HepG2 (cell line): ENCODE measurements at regions not wholly inside any gene's neighbourhood (a gene's known extent, or its start where the extent isn't known, plus 50 kb on each side); places are given as distances from the start of the nearest gene placed in this dataset.

Experiments used
- ATM ChIP-seq: fragments of 450-650 bp; IDR thresholded peaks from 2 replicates; pipeline ENCODE4 v1.7.1; 2017; ENCODE audit warnings: mild to moderate bottlenecking, borderline replicate concordance
- CBX5 ChIP-seq: sonication (generic); formaldehyde crosslinking; IDR thresholded peaks from 2 replicates; pipeline ENCODE4 v1.4.0; 2020; ENCODE audit warnings: missing genetic modification reagents, borderline replicate concordance
- ESRRA ChIP-seq: sonication (generic); formaldehyde crosslinking; IDR thresholded peaks from 2 replicates; pipeline ENCODE4 v1.5.1; 2020; ENCODE audit warnings: mild to moderate bottlenecking, low read depth, missing genetic modification reagents
- KDM4B ChIP-seq: sonication (generic); formaldehyde crosslinking; IDR thresholded peaks from 2 replicates; pipeline ENCODE4 v1.4.0; 2020; ENCODE audit warnings: missing genetic modification reagents
- PHF21A ChIP-seq: sonication (generic); formaldehyde crosslinking; IDR thresholded peaks from 2 replicates; pipeline ENCODE4 v1.5.0; 2020; ENCODE audit warnings: mild to moderate bottlenecking, missing genetic modification reagents
- SRSF4 ChIP-seq: fragments of 200-400 bp; formaldehyde crosslinking; IDR thresholded peaks from one replicate; pipeline ENCODE4 v1.6.1; 2018; ENCODE audit warnings: mild to moderate bottlenecking, low read depth, low read length, moderate library complexity; ENCODE audit not compliant: poor library complexity, severe bottlenecking
- ZFYVE20 ChIP-seq: sonication (generic); formaldehyde crosslinking; IDR thresholded peaks from 2 replicates; pipeline ENCODE4 v1.8.0; 2023; ENCODE audit warnings: low read depth, mild to moderate bottlenecking, moderate library complexity, missing genetic modification reagents, borderline replicate concordance
- ZNF264 ChIP-seq: sonication (generic); formaldehyde crosslinking; IDR thresholded peaks from 2 replicates; pipeline ENCODE4 v1.4.0; 2020; ENCODE audit warnings: missing genetic modification reagents
- ZNF30 ChIP-seq: sonication (generic); formaldehyde crosslinking; IDR thresholded peaks from 2 replicates; pipeline ENCODE4 v1.5.0; 2020; ENCODE audit warnings: mild to moderate bottlenecking, missing genetic modification reagents
- ZNF326 ChIP-seq: sonication (generic); formaldehyde crosslinking; IDR thresholded peaks from 2 replicates; pipeline ENCODE4 v1.4.0; 2020; ENCODE audit warnings: missing genetic modification reagents, borderline replicate concordance
- ZNF333 ChIP-seq: sonication (generic); formaldehyde crosslinking; IDR thresholded peaks from 2 replicates; pipeline ENCODE4 v1.4.0; 2020; ENCODE audit warnings: mild to moderate bottlenecking, missing genetic modification reagents, borderline replicate concordance
- ZNF616 ChIP-seq: sonication (generic); formaldehyde crosslinking; IDR thresholded peaks from 2 replicates; pipeline ENCODE4 v1.5.0; 2020; ENCODE audit warnings: low read depth, mild to moderate bottlenecking, missing genetic modification reagents
- TF ChIP-seq, protein P1 (sequence below): IDR thresholded peaks from 2 replicates; pipeline ENCODE4 v1.6.1; 2012; ENCODE audit warnings: low read length, improper control_type of control experiment
- TF ChIP-seq, protein P2 (sequence below): sonication (generic); formaldehyde crosslinking; conservative IDR thresholded peaks from 2 replicates; pipeline ENCODE4 v1.4.0; 2020; ENCODE audit warnings: missing genetic modification reagents
- TF ChIP-seq, protein P3 (sequence below): sonication (generic); formaldehyde crosslinking; IDR thresholded peaks from 2 replicates; pipeline ENCODE4 v1.5.0; 2020; ENCODE audit warnings: missing genetic modification reagents, mild to moderate bottlenecking, borderline replicate concordance
- TF ChIP-seq, protein P4 (sequence below): sonication (generic); formaldehyde crosslinking; IDR thresholded peaks from 2 replicates; pipeline ENCODE4 v1.5.0; 2020; ENCODE audit warnings: mild to moderate bottlenecking, missing genetic modification reagents
- TF ChIP-seq, protein P5 (sequence below): sonication (generic); formaldehyde crosslinking; IDR thresholded peaks from 2 replicates; pipeline ENCODE4 v1.5.0; 2020; ENCODE audit warnings: missing genetic modification reagents, mild to moderate bottlenecking, borderline replicate concordance
- TF ChIP-seq, protein P6 (sequence below): IDR thresholded peaks from 2 replicates; pipeline ENCODE4 v1.6.1; 2016; ENCODE audit warnings: control low read depth

DNA sequence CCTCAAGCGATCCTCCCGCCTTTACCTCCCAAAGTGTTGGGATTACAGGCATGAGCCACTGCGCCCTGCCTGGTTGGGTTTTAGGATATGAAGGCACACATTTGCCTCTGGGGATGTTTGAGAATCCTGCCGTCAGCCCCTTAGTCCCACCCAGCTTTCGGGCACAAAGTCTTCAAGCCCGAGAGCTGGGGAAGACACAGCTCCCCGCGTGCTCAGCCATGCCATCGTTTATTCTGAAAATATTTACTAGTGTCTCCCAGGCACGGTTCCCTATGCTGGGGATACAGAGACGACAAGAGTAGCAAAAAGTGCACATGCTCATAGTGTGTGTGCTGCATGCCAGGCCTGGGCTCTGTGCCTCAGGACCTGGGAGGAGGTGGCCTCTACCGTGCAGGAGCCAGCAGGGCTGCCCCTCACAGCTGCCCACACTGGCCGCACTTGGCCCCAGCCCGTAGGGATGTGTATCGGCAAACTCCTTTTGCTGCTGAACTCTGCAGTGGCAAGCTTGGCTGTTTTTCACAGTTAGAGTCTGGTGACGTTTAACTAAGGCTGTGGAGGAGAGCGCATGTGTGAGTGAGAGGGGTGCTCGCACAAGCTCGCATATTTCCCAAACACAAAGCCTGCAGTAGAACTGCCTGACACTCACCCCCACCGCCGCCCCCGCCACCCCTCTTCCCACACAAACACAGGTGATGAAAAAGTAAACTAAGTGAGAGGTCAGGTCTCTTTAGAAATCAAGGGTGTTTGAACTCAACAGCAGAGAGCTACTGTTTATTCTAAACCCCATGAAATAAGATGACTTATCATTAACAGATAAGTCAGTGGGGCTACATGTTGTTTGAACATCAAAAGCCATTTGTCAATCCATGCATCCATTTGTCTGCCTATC, 266.4 kb downstream of the MRTFB start (continued):
- TF ChIP-seq, protein P1, sequence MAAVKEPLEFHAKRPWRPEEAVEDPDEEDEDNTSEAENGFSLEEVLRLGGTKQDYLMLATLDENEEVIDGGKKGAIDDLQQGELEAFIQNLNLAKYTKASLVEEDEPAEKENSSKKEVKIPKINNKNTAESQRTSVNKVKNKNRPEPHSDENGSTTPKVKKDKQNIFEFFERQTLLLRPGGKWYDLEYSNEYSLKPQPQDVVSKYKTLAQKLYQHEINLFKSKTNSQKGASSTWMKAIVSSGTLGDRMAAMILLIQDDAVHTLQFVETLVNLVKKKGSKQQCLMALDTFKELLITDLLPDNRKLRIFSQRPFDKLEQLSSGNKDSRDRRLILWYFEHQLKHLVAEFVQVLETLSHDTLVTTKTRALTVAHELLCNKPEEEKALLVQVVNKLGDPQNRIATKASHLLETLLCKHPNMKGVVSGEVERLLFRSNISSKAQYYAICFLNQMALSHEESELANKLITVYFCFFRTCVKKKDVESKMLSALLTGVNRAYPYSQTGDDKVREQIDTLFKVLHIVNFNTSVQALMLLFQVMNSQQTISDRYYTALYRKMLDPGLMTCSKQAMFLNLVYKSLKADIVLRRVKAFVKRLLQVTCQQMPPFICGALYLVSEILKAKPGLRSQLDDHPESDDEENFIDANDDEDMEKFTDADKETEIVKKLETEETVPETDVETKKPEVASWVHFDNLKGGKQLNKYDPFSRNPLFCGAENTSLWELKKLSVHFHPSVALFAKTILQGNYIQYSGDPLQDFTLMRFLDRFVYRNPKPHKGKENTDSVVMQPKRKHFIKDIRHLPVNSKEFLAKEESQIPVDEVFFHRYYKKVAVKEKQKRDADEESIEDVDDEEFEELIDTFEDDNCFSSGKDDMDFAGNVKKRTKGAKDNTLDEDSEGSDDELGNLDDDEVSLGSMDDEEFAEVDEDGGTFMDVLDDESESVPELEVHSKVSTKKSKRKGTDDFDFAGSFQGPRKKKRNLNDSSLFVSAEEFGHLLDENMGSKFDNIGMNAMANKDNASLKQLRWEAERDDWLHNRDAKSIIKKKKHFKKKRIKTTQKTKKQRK, result no peak
- TF ChIP-seq, protein P2, sequence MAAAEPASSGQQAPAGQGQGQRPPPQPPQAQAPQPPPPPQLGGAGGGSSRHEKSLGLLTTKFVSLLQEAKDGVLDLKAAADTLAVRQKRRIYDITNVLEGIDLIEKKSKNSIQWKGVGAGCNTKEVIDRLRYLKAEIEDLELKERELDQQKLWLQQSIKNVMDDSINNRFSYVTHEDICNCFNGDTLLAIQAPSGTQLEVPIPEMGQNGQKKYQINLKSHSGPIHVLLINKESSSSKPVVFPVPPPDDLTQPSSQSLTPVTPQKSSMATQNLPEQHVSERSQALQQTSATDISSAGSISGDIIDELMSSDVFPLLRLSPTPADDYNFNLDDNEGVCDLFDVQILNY, result peak; percentile 42; the same call in 1 of the 2 replicates
- TF ChIP-seq SRSF4, result no peak
- no peak for TF ChIP-seq ATM
- TF ChIP-seq ZNF333 (CRISPR knock-in tag), result 0 out of 2 replicates have a peak, but pooled peaks have one; percentile 47
- TF ChIP-seq, protein P3, sequence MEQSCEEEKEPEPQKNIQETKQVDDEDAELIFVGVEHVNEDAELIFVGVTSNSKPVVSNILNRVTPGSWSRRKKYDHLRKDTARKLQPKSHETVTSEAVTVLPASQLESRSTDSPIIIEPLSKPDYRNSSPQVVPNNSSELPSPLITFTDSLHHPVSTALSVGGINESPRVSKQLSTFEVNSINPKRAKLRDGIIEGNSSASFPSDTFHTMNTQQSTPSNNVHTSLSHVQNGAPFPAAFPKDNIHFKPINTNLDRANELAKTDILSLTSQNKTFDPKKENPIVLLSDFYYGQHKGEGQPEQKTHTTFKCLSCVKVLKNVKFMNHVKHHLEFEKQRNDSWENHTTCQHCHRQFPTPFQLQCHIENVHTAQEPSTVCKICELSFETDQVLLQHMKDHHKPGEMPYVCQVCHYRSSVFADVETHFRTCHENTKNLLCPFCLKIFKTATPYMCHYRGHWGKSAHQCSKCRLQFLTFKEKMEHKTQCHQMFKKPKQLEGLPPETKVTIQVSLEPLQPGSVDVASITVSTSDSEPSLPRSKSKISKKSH (CRISPR knock-in tag), result peak; percentile 82
- no peak for TF ChIP-seq ZFYVE20 (CRISPR knock-in tag)
- TF ChIP-seq ZNF326 (CRISPR knock-in tag), result no peak
- TF ChIP-seq ZNF264 (CRISPR knock-in tag), result peak; percentile 77; the same call in 1 of the 2 replicates
- TF ChIP-seq ZNF616, result peak; percentile 93
- TF ChIP-seq KDM4B (CRISPR knock-in tag), result peak; percentile 72; the same call in 1 of the 2 replicates
- TF ChIP-seq, protein P4, sequence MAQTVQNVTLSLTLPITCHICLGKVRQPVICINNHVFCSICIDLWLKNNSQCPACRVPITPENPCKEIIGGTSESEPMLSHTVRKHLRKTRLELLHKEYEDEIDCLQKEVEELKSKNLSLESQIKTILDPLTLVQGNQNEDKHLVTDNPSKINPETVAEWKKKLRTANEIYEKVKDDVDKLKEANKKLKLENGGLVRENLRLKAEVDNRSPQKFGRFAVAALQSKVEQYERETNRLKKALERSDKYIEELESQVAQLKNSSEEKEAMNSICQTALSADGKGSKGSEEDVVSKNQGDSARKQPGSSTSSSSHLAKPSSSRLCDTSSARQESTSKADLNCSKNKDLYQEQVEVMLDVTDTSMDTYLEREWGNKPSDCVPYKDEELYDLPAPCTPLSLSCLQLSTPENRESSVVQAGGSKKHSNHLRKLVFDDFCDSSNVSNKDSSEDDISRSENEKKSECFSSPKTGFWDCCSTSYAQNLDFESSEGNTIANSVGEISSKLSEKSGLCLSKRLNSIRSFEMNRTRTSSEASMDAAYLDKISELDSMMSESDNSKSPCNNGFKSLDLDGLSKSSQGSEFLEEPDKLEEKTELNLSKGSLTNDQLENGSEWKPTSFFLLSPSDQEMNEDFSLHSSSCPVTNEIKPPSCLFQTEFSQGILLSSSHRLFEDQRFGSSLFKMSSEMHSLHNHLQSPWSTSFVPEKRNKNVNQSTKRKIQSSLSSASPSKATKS (CRISPR knock-in tag), result no peak
- peak; percentile 45; the same call in 1 of the 2 replicates for TF ChIP-seq ESRRA (CRISPR knock-in tag)
- TF ChIP-seq ZNF30 (CRISPR knock-in tag), result no peak
- TF ChIP-seq PHF21A (CRISPR knock-in tag), result no peak
- TF ChIP-seq, protein P5, sequence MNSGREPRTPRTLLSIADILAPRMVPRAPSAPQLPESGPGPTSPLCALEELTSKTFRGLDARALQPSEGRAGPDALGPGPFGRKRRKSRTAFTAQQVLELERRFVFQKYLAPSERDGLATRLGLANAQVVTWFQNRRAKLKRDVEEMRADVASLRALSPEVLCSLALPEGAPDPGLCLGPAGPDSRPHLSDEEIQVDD (CRISPR knock-in tag), result peak; percentile 85; the same call in 1 of the 2 replicates
- TF ChIP-seq, protein P6, sequence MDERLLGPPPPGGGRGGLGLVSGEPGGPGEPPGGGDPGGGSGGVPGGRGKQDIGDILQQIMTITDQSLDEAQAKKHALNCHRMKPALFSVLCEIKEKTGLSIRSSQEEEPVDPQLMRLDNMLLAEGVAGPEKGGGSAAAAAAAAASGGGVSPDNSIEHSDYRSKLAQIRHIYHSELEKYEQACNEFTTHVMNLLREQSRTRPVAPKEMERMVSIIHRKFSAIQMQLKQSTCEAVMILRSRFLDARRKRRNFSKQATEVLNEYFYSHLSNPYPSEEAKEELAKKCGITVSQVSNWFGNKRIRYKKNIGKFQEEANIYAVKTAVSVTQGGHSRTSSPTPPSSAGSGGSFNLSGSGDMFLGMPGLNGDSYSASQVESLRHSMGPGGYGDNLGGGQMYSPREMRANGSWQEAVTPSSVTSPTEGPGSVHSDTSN (CRISPR knock-in tag), result no peak
- peak; percentile 85 for TF ChIP-seq CBX5
